GM19452 (cell line): ENCODE measurements at regions not wholly inside any gene's neighbourhood (a gene's known extent, or its start where the extent isn't known, plus 50 kb on each side); places are given as distances from the start of the nearest gene placed in this dataset.
"Not testable (repeated sequence)": the region's sequence is repeated elsewhere in the genome, so short reads cannot be mapped to it uniquely, and the experiment has no call there.

Experiments
- ATAC-seq: cut with Tn5 transposase; IDR thresholded peaks from one replicate; pipeline ENCODE4 v1.9.1; 2021; ENCODE audit not compliant: unreplicated experiment

GRCh38 chr7:153930696-153931095, 121.5 kb upstream of the DPP6 start:
- no peak for ATAC-seq

GRCh38 chr7:153934048-153934447, 118.2 kb upstream of the DPP6 start:
- ATAC-seq, result no peak

GRCh38 chr7:153934629-153935028, 117.6 kb upstream of the DPP6 start:
- ATAC-seq, result no peak

GRCh38 chr7:153935095-153935494, 117.1 kb upstream of the DPP6 start:
- no peak for ATAC-seq

GRCh38 chr7:153938451-153938850, 113.7 kb upstream of the DPP6 start:
- no peak for ATAC-seq

- no peak for ATAC-seq
These were observed 113.0 kb upstream of the DPP6 start for GRCh38 chr7:153939177-153939576.

- ATAC-seq, result no peak
These were observed 112.5 kb upstream of the DPP6 start for GRCh38 chr7:153939654-153940053.

- no peak for ATAC-seq
These were observed 111.1 kb upstream of the DPP6 start for GRCh38 chr7:153941061-153941460.

- no peak for ATAC-seq
These were observed 110.2 kb upstream of the DPP6 start for GRCh38 chr7:153942036-153942435.

- ATAC-seq, result no peak
These were observed 108.7 kb upstream of the DPP6 start for GRCh38 chr7:153943457-153943856.

- no peak for ATAC-seq
These were observed 108.3 kb upstream of the DPP6 start for GRCh38 chr7:153943861-153944260.

- ATAC-seq, result no peak
These were observed 104.1 kb upstream of the DPP6 start for GRCh38 chr7:153948060-153948459.

GRCh38 chr7:153951316-153951715, 100.9 kb upstream of the DPP6 start:
- no peak for ATAC-seq

- no peak for ATAC-seq
These were observed 97.7 kb upstream of the DPP6 start for GRCh38 chr7:153954477-153954876.

- not testable (repeated sequence) for ATAC-seq
These were observed 94.5 kb upstream of the DPP6 start for GRCh38 chr7:153957677-153958076.

GRCh38 chr7:153958381-153958780, 93.8 kb upstream of the DPP6 start:
- not testable (repeated sequence) for ATAC-seq

GRCh38 chr7:153958789-153959188, 93.4 kb upstream of the DPP6 start:
- not testable (repeated sequence) for ATAC-seq

GRCh38 chr7:153964481-153965112, 87.6 kb upstream of the DPP6 start:
- ATAC-seq, result not testable (repeated sequence)

- not testable (repeated sequence) for ATAC-seq
These were observed 83.2 kb upstream of the DPP6 start for GRCh38 chr7:153969016-153969415.

- ATAC-seq, result not testable (repeated sequence)
These were observed 77.6 kb upstream of the DPP6 start for GRCh38 chr7:153974603-153975002.

- not testable (repeated sequence) for ATAC-seq
These were observed 75.5 kb upstream of the DPP6 start for GRCh38 chr7:153976745-153977144.

- not testable (repeated sequence) for ATAC-seq
These were observed 69.0 kb upstream of the DPP6 start for GRCh38 chr7:153983186-153983585.

GRCh38 chr7:153989066-153989627, 63.1 kb upstream of the DPP6 start:
- ATAC-seq, result not testable (repeated sequence)
